SK-N-SH treated with all-trans-retinoic acid at 6 μM for 48 hours (cell line): ENCODE measurements at regions not wholly inside any gene's neighbourhood (a gene's known extent, or its start where the extent isn't known, plus 50 kb on each side); places are given as distances from the start of the nearest gene placed in this dataset.

Experiments used
- ATAC-seq: fragments of 200-7000 bp; cut with Tn5 transposase; 3 replicates; pipeline ENCODE4 v1.9.1; 2020; ENCODE audit warnings: mild to moderate bottlenecking, moderate library complexity
- ARNTL ChIP-seq: fragments of 450-650 bp; formaldehyde crosslinking; IDR thresholded peaks from 2 replicates; pipeline ENCODE4 v1.5.0; 2020; ENCODE audit warnings: low read depth, mild to moderate bottlenecking, moderate library complexity, borderline replicate concordance
- BACH2 ChIP-seq: fragments of 250-450 bp; sonication (Bioruptor Pico); IDR thresholded peaks from 2 replicates; pipeline ENCODE4 v1.9.0; 2021; ENCODE audit warnings: mild to moderate bottlenecking, borderline replicate concordance
- CSDC2 ChIP-seq: fragments of 250-450 bp; sonication (Bioruptor Pico); IDR thresholded peaks from 2 replicates; pipeline ENCODE4 v1.5.0; 2020; ENCODE audit warnings: mild to moderate bottlenecking, moderate library complexity
- CSRNP3 ChIP-seq: fragments of 250-450 bp; sonication (Bioruptor Pico); IDR thresholded peaks from 2 replicates; pipeline ENCODE4 v1.5.1; 2021; ENCODE audit warnings: mild to moderate bottlenecking, moderate library complexity
- GLIS3 ChIP-seq: fragments of 250-450 bp; sonication (Bioruptor Pico); IDR thresholded peaks from 2 replicates; pipeline ENCODE4 v1.5.0; 2020; ENCODE audit warnings: mild to moderate bottlenecking, moderate library complexity
- ISL1 ChIP-seq: fragments of 250-450 bp; sonication (Bioruptor Pico); IDR thresholded peaks from 2 replicates; pipeline ENCODE4 v2.1.2; 2022; ENCODE audit warnings: mild to moderate bottlenecking, moderate library complexity
- OSR1 ChIP-seq: fragments of 250-450 bp; sonication (Bioruptor Pico); IDR thresholded peaks from 2 replicates; pipeline ENCODE4 v1.8.0; 2022; ENCODE audit warnings: moderate library complexity, mild to moderate bottlenecking, inconsistent platforms
- PATZ1 ChIP-seq: fragments of 250-450 bp; sonication (Bioruptor Pico); IDR thresholded peaks from 2 replicates; pipeline ENCODE4 v1.8.0; 2020; ENCODE audit warnings: mild to moderate bottlenecking, moderate library complexity, borderline replicate concordance
- PPARA ChIP-seq: fragments of 250-450 bp; sonication (Bioruptor Pico); IDR thresholded peaks from 2 replicates; pipeline ENCODE4 v1.5.0; 2020; ENCODE audit warnings: mild to moderate bottlenecking, borderline replicate concordance
- RARB ChIP-seq: fragments of 250-450 bp; sonication (Bioruptor Pico); IDR thresholded peaks from 2 replicates; pipeline ENCODE4 v1.8.0; 2021; ENCODE audit warnings: mild to moderate bottlenecking, moderate library complexity
- SNAI2 ChIP-seq: fragments of 250-450 bp; sonication (Bioruptor Pico); IDR thresholded peaks from 2 replicates; pipeline ENCODE4 v1.5.0; 2020; ENCODE audit warnings: mild to moderate bottlenecking, moderate library complexity
- TCF4 ChIP-seq: fragments of 250-450 bp; sonication (Bioruptor Pico); IDR thresholded peaks from 2 replicates; pipeline ENCODE4 v1.8.0; 2021; ENCODE audit warnings: mild to moderate bottlenecking, moderate library complexity, borderline replicate concordance
- TOX ChIP-seq: fragments of 250-450 bp; sonication (Bioruptor Pico); IDR thresholded peaks from 2 replicates; pipeline ENCODE4 v1.8.0; 2021; ENCODE audit warnings: mild to moderate bottlenecking, moderate library complexity, borderline replicate concordance
- ZC3H10 ChIP-seq: fragments of 250-450 bp; sonication (Bioruptor Pico); IDR thresholded peaks from 2 replicates; pipeline ENCODE4 v1.5.1; 2021; ENCODE audit warnings: mild to moderate bottlenecking, moderate library complexity
- ZFP3 ChIP-seq: fragments of 250-450 bp; sonication (Bioruptor Pico); IDR thresholded peaks from 2 replicates; pipeline ENCODE4 v1.5.0; 2020; ENCODE audit warnings: mild to moderate bottlenecking, moderate library complexity
- ZFP30 ChIP-seq: fragments of 450-650 bp; formaldehyde crosslinking; IDR thresholded peaks from 2 replicates; pipeline ENCODE4 v1.5.0; 2022; ENCODE audit warnings: mild to moderate bottlenecking, moderate library complexity
- ZNF565 ChIP-seq: fragments of 450-650 bp; formaldehyde crosslinking; conservative IDR thresholded peaks from 2 replicates; pipeline ENCODE4 v1.5.0; 2020; ENCODE audit warnings: low read depth, mild to moderate bottlenecking, moderate library complexity
- ZNF8 ChIP-seq: fragments of 450-650 bp; formaldehyde crosslinking; IDR thresholded peaks from 2 replicates; pipeline ENCODE4 v1.5.0; 2020; ENCODE audit warnings: mild to moderate bottlenecking, moderate library complexity
- TF ChIP-seq, protein P1 (sequence below): fragments of 250-450 bp; sonication (Bioruptor Pico); IDR thresholded peaks from 2 replicates; pipeline ENCODE4 v1.5.1; 2020; ENCODE audit warnings: low read depth, mild to moderate bottlenecking, moderate library complexity
- TF ChIP-seq, protein P2 (sequence below): fragments of 250-450 bp; sonication (Bioruptor Pico); IDR thresholded peaks from 2 replicates; pipeline ENCODE4 v1.5.0; 2020; ENCODE audit warnings: mild to moderate bottlenecking, moderate library complexity
- TF ChIP-seq, protein P3 (sequence below): fragments of 250-450 bp; sonication (Bioruptor Pico); IDR thresholded peaks from 2 replicates; pipeline ENCODE4 v1.8.0; 2021; ENCODE audit warnings: low read depth, mild to moderate bottlenecking, moderate library complexity, borderline replicate concordance

DNA sequence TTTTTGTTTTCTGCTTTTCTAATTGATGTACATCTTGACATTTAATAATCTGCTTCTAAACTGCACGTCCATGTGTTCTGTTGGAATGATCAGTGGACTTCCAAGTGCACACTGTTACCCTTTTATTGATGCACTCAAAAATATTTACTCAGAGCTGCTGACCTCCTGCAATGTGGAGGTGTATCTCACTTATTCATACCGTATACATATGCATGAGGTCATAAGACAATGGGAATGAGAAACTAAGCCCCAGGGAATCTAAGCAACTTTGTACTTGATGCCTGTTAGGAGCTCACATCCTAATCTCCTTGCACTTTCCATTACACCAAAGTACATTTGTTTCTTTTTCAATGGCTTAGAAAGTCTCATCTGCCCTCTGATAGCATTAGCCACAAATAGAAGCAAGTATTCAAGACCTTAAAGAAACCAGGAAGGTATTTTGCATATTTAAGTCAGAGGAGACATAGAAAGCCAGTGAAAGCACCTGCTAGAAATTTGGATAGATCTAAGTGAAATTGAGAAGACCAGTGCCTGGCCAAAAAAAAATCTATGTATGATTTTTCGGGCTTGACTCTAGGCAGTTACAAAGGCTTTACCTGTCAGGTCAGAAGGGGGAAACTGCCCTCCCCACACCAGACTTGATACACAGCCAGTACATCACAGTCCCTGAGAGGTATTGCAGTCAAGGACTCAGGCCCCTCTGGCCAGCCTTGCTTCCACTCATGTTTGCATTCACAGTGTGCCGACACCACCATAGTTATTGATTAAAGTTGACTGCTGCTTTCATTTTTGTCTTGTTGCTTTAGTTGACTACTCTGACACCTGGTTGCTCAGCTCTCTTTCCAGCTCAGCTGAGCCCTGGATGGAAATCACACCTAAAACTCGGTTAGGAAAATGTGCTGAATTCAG lies 391.7 kb upstream of the CYRIA start:
- ATAC-seq = no peak
- TF ChIP-seq ZNF8 (CRISPR knock-in tag) = no peak
- TF ChIP-seq CSRNP3 (CRISPR knock-in tag) = no peak
- no peak for TF ChIP-seq ZFP3 (CRISPR knock-in tag)
- TF ChIP-seq, protein P1, sequence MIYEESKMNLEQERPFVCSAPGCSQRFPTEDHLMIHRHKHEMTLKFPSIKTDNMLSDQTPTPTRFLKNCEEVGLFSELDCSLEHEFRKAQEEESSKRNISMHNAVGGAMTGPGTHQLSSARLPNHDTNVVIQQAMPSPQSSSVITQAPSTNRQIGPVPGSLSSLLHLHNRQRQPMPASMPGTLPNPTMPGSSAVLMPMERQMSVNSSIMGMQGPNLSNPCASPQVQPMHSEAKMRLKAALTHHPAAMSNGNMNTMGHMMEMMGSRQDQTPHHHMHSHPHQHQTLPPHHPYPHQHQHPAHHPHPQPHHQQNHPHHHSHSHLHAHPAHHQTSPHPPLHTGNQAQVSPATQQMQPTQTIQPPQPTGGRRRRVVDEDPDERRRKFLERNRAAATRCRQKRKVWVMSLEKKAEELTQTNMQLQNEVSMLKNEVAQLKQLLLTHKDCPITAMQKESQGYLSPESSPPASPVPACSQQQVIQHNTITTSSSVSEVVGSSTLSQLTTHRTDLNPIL = no peak
- TF ChIP-seq GLIS3 = no peak
- TF ChIP-seq PPARA = no peak
- TF ChIP-seq, protein P2, sequence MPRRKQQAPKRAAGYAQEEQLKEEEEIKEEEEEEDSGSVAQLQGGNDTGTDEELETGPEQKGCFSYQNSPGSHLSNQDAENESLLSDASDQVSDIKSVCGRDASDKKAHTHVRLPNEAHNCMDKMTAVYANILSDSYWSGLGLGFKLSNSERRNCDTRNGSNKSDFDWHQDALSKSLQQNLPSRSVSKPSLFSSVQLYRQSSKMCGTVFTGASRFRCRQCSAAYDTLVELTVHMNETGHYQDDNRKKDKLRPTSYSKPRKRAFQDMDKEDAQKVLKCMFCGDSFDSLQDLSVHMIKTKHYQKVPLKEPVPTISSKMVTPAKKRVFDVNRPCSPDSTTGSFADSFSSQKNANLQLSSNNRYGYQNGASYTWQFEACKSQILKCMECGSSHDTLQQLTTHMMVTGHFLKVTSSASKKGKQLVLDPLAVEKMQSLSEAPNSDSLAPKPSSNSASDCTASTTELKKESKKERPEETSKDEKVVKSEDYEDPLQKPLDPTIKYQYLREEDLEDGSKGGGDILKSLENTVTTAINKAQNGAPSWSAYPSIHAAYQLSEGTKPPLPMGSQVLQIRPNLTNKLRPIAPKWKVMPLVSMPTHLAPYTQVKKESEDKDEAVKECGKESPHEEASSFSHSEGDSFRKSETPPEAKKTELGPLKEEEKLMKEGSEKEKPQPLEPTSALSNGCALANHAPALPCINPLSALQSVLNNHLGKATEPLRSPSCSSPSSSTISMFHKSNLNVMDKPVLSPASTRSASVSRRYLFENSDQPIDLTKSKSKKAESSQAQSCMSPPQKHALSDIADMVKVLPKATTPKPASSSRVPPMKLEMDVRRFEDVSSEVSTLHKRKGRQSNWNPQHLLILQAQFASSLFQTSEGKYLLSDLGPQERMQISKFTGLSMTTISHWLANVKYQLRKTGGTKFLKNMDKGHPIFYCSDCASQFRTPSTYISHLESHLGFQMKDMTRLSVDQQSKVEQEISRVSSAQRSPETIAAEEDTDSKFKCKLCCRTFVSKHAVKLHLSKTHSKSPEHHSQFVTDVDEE (CRISPR knock-in tag) = no peak
- TF ChIP-seq, protein P3, sequence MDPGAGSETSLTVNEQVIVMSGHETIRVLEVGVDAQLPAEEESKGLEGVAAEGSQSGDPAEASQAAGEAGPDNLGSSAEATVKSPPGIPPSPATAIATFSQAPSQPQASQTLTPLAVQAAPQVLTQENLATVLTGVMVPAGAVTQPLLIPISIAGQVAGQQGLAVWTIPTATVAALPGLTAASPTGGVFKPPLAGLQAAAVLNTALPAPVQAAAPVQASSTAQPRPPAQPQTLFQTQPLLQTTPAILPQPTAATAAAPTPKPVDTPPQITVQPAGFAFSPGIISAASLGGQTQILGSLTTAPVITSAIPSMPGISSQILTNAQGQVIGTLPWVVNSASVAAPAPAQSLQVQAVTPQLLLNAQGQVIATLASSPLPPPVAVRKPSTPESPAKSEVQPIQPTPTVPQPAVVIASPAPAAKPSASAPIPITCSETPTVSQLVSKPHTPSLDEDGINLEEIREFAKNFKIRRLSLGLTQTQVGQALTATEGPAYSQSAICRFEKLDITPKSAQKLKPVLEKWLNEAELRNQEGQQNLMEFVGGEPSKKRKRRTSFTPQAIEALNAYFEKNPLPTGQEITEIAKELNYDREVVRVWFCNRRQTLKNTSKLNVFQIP (CRISPR knock-in tag) = no peak
- TF ChIP-seq ZNF565 (CRISPR knock-in tag) = no peak
- TF ChIP-seq SNAI2 (CRISPR knock-in tag) = no peak
- TF ChIP-seq ZC3H10 (CRISPR knock-in tag) = no peak

DNA sequence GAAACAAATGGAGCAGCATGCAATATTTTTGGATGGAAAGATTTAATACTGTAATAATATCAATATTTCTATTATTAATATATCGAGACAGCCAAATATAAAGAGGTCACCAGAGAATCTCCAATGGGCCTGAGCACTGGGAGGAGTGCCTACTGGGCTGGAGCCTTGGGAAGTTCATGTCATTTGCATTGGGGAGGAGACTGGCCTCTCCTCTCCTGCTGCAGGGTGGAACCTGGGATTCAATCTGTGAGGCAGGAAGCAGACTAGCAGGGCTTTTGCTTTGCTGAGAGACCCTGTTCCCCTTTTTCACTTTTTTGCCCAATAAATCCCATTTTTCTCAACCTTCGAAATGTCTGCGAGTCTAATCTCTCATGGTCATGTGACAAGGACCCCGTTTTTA lies 390.6 kb upstream of the CYRIA start:
- no peak for ATAC-seq
- TF ChIP-seq ZFP30 = no peak
- no peak for TF ChIP-seq BACH2 (CRISPR knock-in tag)
- no peak for TF ChIP-seq CSRNP3 (CRISPR knock-in tag)
- TF ChIP-seq ZNF8 (CRISPR knock-in tag) = no peak
- no peak for TF ChIP-seq ZNF565 (CRISPR knock-in tag)
- TF ChIP-seq, protein P1 = no peak
- no peak for TF ChIP-seq CSDC2 (CRISPR knock-in tag)
- no peak for TF ChIP-seq TCF4 (CRISPR knock-in tag)
- TF ChIP-seq PATZ1 (CRISPR knock-in tag) = no peak
- no peak for TF ChIP-seq GLIS3
- no peak for TF ChIP-seq SNAI2 (CRISPR knock-in tag)
- no peak for TF ChIP-seq OSR1 (CRISPR knock-in tag)
- TF ChIP-seq ISL1 (CRISPR knock-in tag) = no peak
- no peak for TF ChIP-seq ZC3H10 (CRISPR knock-in tag)
- TF ChIP-seq, protein P3 (CRISPR knock-in tag) = no peak
- TF ChIP-seq RARB (CRISPR knock-in tag) = no peak
- no peak for TF ChIP-seq PPARA
- TF ChIP-seq ARNTL (CRISPR knock-in tag) = no peak
- no peak for TF ChIP-seq TOX (CRISPR knock-in tag)
- TF ChIP-seq, all 23 proteins: peak for 0
